Brain microvascular endothelial cell (primary cell): ENCODE measurements at regions not wholly inside any gene's neighbourhood (a gene's known extent, or its start where the extent isn't known, plus 50 kb on each side); places are given as distances from the start of the nearest gene placed in this dataset.
"Not testable (repeated sequence)": the region's sequence is repeated elsewhere in the genome, so short reads cannot be mapped to it uniquely, and the experiment has no call there.

Experiments used
- DNase-seq: peaks from one replicate; pipeline ENCODE4 v3.0.0-alpha.2; 2020
- H3K27ac ChIP-seq: fragments of 250-450 bp; sonication (Bioruptor Pico); 2 replicates; pipeline ENCODE4 v1.5.1; 2020; ENCODE audit warnings: mild to moderate bottlenecking, moderate library complexity
- H3K27me3 ChIP-seq: fragments of 250-450 bp; sonication (Bioruptor Pico); replicated peaks from 2 replicates; pipeline ENCODE4 v1.5.1; 2020; ENCODE audit warnings: mild to moderate bottlenecking
- H3K36me3 ChIP-seq: fragments of 250-450 bp; sonication (Bioruptor Pico); replicated peaks from 2 replicates; pipeline ENCODE4 v1.5.1; 2020; ENCODE audit warnings: mild to moderate bottlenecking
- H3K4me3 ChIP-seq: 2 replicates; pipeline ENCODE4 v1.5.1; 2011; ENCODE audit warnings: low read depth, mild to moderate bottlenecking, control low read depth, low read length, moderate library complexity
- CTCF ChIP-seq: IDR thresholded peaks from 2 replicates; pipeline ENCODE4 v1.5.1; 2011; ENCODE audit warnings: low read depth, mild to moderate bottlenecking, moderate library complexity, low read length, control low read depth, inconsistent platforms; ENCODE audit errors: missing control alignments
- in situ Hi-C: cut with HindIII; loops from 2 replicates; pipeline ENCODE4 v1.10.0; 2017; ENCODE audit warnings: low sequenced_read_pairs, low pct_ligation_motif_present

- Histone ChIP-seq H3K36me3 (no peaks in the 10 kb centered on the region), H3K27me3 (no peaks in the 10 kb centered on the region), H3K4me3 (no peak overlapping the region), H3K27ac (no peak overlapping the region)
- TF ChIP-seq CTCF: no peak
- DNase-seq: no peak
- in situ Hi-C loops: no loop called here
These were observed 186.2 kb downstream of the GOLGA6L6 start for GRCh38 chr15:20355256-20355868.

GRCh38 chr15:20354884-20355223, 186.7 kb downstream of the GOLGA6L6 start:
- H3K36me3 ChIP-seq, H3K27ac ChIP-seq, DNase-seq, H3K4me3 ChIP-seq, H3K27me3 ChIP-seq, in situ Hi-C loops: not testable (repeated sequence)

- Histone ChIP-seq H3K36me3 (no peaks in the 10 kb centered on the region), H3K27me3 (no peaks in the 10 kb centered on the region), H3K4me3 (no peak overlapping the region), H3K27ac (no peak overlapping the region)
- in situ Hi-C loops: no loop called here
- DNase-seq: no peak
- TF ChIP-seq CTCF: no peak
These were observed 187.4 kb downstream of the GOLGA6L6 start for GRCh38 chr15:20353966-20354883.

- Histone ChIP-seq H3K27me3 (no peaks in the 10 kb centered on the region), H3K4me3 (no peak overlapping the region), H3K36me3 (no peaks in the 10 kb centered on the region), H3K27ac (no peak overlapping the region)
- TF ChIP-seq CTCF: no peak
- in situ Hi-C loops: no loop called here
- DNase-seq: no peak
These were observed 189.1 kb downstream of the GOLGA6L6 start for GRCh38 chr15:20352241-20353200.

- Histone ChIP-seq H3K27me3 (no peaks in the 10 kb centered on the region), H3K27ac (no peak overlapping the region), H3K36me3 (no peaks in the 10 kb centered on the region), H3K4me3 (no peak overlapping the region)
- in situ Hi-C loops: no loop called here
- TF ChIP-seq CTCF: no peak
- no peak for DNase-seq
These were observed 190.1 kb downstream of the GOLGA6L6 start for GRCh38 chr15:20351448-20351971.
